Bronchial epithelial cell (primary cell): ENCODE measurements at regions not wholly inside any gene's neighbourhood (a gene's known extent, or its start where the extent isn't known, plus 50 kb on each side); places are given as distances from the start of the nearest gene placed in this dataset.

Source experiments
- DNase-seq: peaks from one replicate; pipeline ENCODE4 v3.0.0-alpha.2; 2010; ENCODE audit warnings: low read depth
- FAIRE-seq: peaks from 2 replicates; lab custom pipeline; 2011; peaks lifted over from hg19 to GRCh38; lab: Jason Lieb, UNC
- H3K27me3 ChIP-seq: 2 replicates; pipeline ENCODE4 v1.5.1; 2011; ENCODE audit warnings: low read length; ENCODE audit not compliant: control insufficient read depth, insufficient read depth
- H3K36me3 ChIP-seq: 2 replicates; pipeline ENCODE4 v1.5.1; 2011; ENCODE audit warnings: low read length; ENCODE audit not compliant: control insufficient read depth, insufficient read depth
- H3K4me3 ChIP-seq: 2 replicates; pipeline ENCODE4 v1.5.1; 2011; ENCODE audit warnings: mild to moderate bottlenecking, low read depth, low read length, control low read depth
- TF ChIP-seq, protein P1 (sequence below): IDR thresholded peaks from 2 replicates; pipeline ENCODE4 v1.5.1; 2011; ENCODE audit warnings: mild to moderate bottlenecking, moderate library complexity, low read length, control low read depth, inconsistent platforms; ENCODE audit not compliant: insufficient read depth, severe bottlenecking

DNA sequence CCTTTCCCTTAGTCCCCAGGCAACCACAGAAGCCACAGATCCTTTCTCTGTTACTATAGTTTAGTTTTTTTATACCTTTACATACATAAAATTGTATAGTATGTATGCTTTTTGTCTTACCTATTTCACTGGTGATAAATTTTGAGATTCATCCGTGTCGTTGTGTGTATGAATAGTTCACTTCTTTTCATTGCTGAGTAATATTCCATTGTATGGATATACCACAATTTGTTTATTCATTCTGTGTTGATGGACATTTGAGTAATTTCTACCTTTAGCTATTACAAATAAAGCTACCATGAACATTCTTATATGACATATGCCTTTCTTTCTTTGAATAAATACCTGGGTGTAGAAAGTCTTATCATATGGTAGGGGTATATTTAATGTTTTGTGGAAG, 102.8 kb upstream of the CERS6 start:
- no peaks in the 10 kb centered on the region for H3K36me3 ChIP-seq
- FAIRE-seq (no peak), DNase-seq (no peak)
- TF ChIP-seq, protein P1, sequence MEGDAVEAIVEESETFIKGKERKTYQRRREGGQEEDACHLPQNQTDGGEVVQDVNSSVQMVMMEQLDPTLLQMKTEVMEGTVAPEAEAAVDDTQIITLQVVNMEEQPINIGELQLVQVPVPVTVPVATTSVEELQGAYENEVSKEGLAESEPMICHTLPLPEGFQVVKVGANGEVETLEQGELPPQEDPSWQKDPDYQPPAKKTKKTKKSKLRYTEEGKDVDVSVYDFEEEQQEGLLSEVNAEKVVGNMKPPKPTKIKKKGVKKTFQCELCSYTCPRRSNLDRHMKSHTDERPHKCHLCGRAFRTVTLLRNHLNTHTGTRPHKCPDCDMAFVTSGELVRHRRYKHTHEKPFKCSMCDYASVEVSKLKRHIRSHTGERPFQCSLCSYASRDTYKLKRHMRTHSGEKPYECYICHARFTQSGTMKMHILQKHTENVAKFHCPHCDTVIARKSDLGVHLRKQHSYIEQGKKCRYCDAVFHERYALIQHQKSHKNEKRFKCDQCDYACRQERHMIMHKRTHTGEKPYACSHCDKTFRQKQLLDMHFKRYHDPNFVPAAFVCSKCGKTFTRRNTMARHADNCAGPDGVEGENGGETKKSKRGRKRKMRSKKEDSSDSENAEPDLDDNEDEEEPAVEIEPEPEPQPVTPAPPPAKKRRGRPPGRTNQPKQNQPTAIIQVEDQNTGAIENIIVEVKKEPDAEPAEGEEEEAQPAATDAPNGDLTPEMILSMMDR: no peak
- H3K4me3 ChIP-seq: no peak overlapping the region
- no peaks in the 10 kb centered on the region for H3K27me3 ChIP-seq

DNA sequence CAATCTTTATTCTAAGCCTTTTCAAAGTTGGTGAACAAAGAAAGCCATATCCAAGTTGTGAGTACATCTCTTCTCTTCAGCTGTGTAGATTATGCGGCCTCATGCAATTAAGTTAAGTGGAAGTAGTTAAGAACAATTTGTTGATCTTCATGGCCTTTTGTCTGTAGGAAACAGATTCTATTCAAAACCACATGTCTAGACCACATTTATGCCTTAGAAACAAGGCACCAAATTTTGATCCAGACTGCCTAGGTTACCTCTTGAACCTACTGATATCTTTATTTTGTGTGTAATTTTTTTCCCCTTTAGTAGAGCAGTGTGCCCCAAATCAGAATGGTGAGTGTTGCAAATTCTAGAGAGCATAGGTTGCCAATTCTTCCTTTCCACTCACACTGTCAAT, 101.6 kb upstream of the CERS6 start:
- no peak for FAIRE-seq
- Histone ChIP-seq H3K27me3 (no peaks in the 10 kb centered on the region), H3K4me3 (no peak overlapping the region), H3K36me3 (no peaks in the 10 kb centered on the region)
- DNase-seq: no peak
- TF ChIP-seq, protein P1: no peak

DNA sequence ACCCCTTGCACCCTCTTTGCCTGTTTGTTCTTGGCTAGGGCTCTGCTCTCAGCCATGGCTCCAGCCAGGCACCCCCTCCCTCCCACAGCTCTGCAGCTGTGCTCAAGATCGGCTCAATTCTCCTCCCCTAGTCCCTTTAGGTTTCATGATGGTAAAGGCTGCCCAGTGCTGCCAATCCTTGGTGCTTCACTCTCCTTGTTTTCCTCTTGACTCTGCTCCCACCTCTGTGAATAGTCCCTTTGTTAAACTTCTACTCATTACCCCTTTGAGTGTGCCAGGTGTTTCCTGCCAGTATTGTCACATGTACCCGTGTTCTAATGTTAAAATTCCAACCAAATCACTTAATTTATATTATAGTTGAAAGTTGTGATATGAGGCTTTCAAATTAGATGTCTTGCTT, 101.0 kb upstream of the CERS6 start:
- TF ChIP-seq, protein P1: no peak
- H3K4me3 ChIP-seq: no peak overlapping the region
- no peaks in the 10 kb centered on the region for H3K27me3 ChIP-seq
- DNase-seq (no peak), FAIRE-seq (no peak)
- no peaks in the 10 kb centered on the region for H3K36me3 ChIP-seq

DNA sequence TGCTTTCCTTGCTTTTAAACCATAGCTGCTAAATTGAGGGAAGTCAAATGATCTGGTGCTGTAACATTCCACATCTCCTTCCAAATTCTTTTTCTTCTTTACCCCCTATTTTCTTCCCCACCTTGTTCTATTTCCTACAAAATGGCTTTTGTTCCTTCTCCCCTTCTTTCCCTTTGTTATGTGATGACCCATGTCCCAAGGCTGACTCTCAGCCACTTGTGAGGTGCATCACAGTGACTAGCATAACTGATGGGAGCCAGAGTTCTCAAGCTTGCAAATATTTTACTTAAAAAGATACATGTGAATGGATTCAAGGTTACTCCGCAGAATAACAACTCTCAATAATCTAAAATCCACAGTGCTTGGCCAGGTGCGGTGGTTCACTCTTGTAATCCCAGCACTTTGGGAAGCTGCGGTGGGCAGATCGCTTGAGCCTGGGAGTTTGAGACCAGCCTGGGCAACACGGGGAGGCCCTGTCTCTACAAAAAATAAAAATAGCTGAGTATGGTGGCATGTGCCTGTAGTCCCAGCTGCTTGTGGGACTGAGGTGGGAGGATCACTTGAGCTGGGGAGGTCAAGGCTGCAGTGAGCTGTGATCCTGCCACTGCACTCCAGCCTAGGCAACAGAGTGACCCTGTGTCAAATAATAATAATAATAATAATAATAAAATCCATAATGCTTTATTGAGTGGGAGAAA, 100.1 kb upstream of the CERS6 start:
- Histone ChIP-seq H3K27me3 (no peaks in the 10 kb centered on the region), H3K36me3 (no peaks in the 10 kb centered on the region), H3K4me3 (no peak overlapping the region)
- TF ChIP-seq, protein P1: no peak
- FAIRE-seq (no peak), DNase-seq (no peak)

DNA sequence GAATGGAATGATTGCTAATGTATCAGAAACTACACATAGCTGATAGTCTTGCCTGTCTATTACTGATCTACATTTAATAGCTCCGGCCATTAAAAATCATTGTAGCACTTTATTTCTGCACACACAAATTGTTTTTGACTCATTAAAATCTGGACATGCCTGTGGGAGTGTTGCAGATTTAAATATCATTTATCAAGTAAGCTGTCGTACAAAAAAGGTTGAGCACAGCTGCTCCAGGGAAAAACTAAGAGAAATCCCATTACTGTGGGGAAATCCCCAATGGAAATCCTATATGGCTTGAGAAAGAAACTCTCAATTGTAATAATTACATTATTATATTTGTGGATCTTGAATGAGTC, 99.6 kb upstream of the CERS6 start:
- TF ChIP-seq, protein P1: no peak
- FAIRE-seq: no peak
- no peak for DNase-seq

More for the DNA sequence above, 99.6 kb upstream of the CERS6 start:
- H3K27me3 ChIP-seq: no peaks in the 10 kb centered on the region
- H3K4me3 ChIP-seq: no peak overlapping the region
- H3K36me3 ChIP-seq: no peaks in the 10 kb centered on the region
